SK-N-MC (cell line): ENCODE measurements at regions not wholly inside any gene's neighbourhood (a gene's known extent, or its start where the extent isn't known, plus 50 kb on each side); places are given as distances from the start of the nearest gene placed in this dataset.

Experiments
- EZH2 ChIP-seq: fragments of 200-600 bp; sonication (generic); IDR thresholded peaks from one replicate; pipeline ENCODE4 v1.6.1; 2017; ENCODE audit warnings: antibody characterized with exemption
- FOXP2 ChIP-seq: optimal IDR thresholded peaks from 2 replicates; pipeline ENCODE3; 2011; ENCODE audit warnings: mild to moderate bottlenecking, moderate library complexity; ENCODE audit not compliant: insufficient read depth; ENCODE audit errors: extremely low read length, control extremely low read depth
- POLR2AphosphoS5 ChIP-seq: IDR thresholded peaks from 2 replicates; pipeline ENCODE4 v1.6.1; 2012; ENCODE audit warnings: mild to moderate bottlenecking, low read depth, low read length, borderline replicate concordance

DNA sequence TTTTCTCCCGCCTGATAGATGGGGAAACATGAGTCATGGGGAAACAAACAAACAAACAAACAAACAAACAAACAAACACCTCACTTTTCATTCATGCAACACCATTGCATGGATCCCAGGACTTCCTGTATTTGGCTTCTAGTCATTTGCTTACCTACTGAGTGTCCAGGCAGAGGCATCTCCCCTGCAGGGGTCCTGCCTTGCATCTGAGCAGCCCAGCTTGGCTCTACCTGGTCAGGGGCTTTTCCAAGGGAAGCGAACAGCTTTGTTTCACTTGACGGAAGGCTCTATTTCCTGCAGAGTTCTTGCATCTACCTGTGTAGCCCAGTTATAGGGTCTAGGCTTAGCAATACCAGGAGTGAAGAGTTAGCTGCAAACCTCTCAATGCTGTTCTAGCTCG lies 374.2 kb downstream of the GATA3 start:
- TF ChIP-seq EZH2 (no peak), POLR2AphosphoS5 (no peak), FOXP2 (no peak)
